Mucosa of descending colon (tissue), 3 donors: ENCODE measurements at regions not wholly inside any gene's neighbourhood (a gene's known extent, or its start where the extent isn't known, plus 50 kb on each side); places are given as distances from the start of the nearest gene placed in this dataset.

ENCODE experiments used
- ATAC-seq: fragments of 200-7000 bp; cut with Tn5 transposase; one replicate; pipeline ENCODE4 v1.9.1; 2020; ENCODE audit warnings: mild to moderate bottlenecking, moderate library complexity
- DNase-seq, 3 donors: peaks; one replicate each; pipeline ENCODE4 v3.0.0-alpha.2; 2020
- H3K36me3 ChIP-seq: fragments of 200-600 bp; one replicate; pipeline ENCODE4 v1.8.0; 2021; ENCODE audit warnings: low read depth, mild to moderate bottlenecking
- H3K4me1 ChIP-seq: fragments of 200-600 bp; one replicate; pipeline ENCODE4 v1.8.0; 2021; ENCODE audit warnings: low read depth, mild to moderate bottlenecking
- H3K4me3 ChIP-seq: fragments of 200-600 bp; one replicate; pipeline ENCODE4 v1.8.0; 2021; ENCODE audit warnings: mild to moderate bottlenecking
- H3K9me3 ChIP-seq: fragments of 200-600 bp; one replicate; pipeline ENCODE4 v1.8.0; 2021; ENCODE audit warnings: mild to moderate bottlenecking
- CTCF ChIP-seq: fragments of 200-600 bp; IDR thresholded peaks from one replicate; pipeline ENCODE4 v1.8.0; 2022; ENCODE audit warnings: antibody characterized with exemption, mild to moderate bottlenecking
- intact Hi-C, 2 donors: fragments of 100-400 bp; cut with DNase I in 1 of 2; cut with micrococcal nuclease in 1 of 2; formaldehyde crosslinking; loops; one replicate each; pipeline versions ENCODE4 v1.11.0 to v1.11.1; 2022; cut with DNase I, micrococcal nuclease
- donor health status: DM: no; HTN: no; CAD: no; lungs with moderate emphysema.
- donor health status: DM: no; HTN: no; CAD: no.
- donor health status: DM: no; HTN: yes; CAD: no.

- intact Hi-C loops: no loop called here
- Histone ChIP-seq H3K4me3 (no peak overlapping the region), H3K36me3 (no peaks in the 10 kb centered on the region), H3K4me1 (no peaks in the 10 kb centered on the region), H3K9me3 (no peaks in the 10 kb centered on the region)
- DNase-seq: no peak
- no peak for TF ChIP-seq CTCF
- ATAC-seq: no peak
These were observed 240.7 kb upstream of the TRAM1L1 start for GRCh38 chr4:117326091-117326490.

GRCh38 chr4:117327491-117327890 is 242.1 kb upstream of the TRAM1L1 start:
- intact Hi-C loops: no loop called here
- DNase-seq (no peak), ATAC-seq (no peak)
- H3K36me3 ChIP-seq: no peaks in the 10 kb centered on the region
- TF ChIP-seq CTCF: no peak
- no peaks in the 10 kb centered on the region for H3K4me1 ChIP-seq
- H3K9me3 ChIP-seq: no peaks in the 10 kb centered on the region
- H3K4me3 ChIP-seq: no peak overlapping the region

GRCh38 chr4:117328333-117328732 is 243.0 kb upstream of the TRAM1L1 start:
- Histone ChIP-seq H3K4me3 (no peak overlapping the region), H3K36me3 (no peaks in the 10 kb centered on the region), H3K9me3 (no peaks in the 10 kb centered on the region), H3K4me1 (no peaks in the 10 kb centered on the region)
- intact Hi-C loops: no loop called here
- ATAC-seq: no peak
- DNase-seq: no peak
- no peak for TF ChIP-seq CTCF

- Histone ChIP-seq H3K4me3 (no peak overlapping the region), H3K9me3 (no peaks in the 10 kb centered on the region), H3K36me3 (no peaks in the 10 kb centered on the region), H3K4me1 (no peaks in the 10 kb centered on the region)
- no peak for ATAC-seq
- no peak for DNase-seq
- intact Hi-C loops: no loop called here
- TF ChIP-seq CTCF: no peak
These were observed 246.4 kb upstream of the TRAM1L1 start for GRCh38 chr4:117331817-117332216.

- no peak for TF ChIP-seq CTCF
- no peak for DNase-seq
- no peaks in the 10 kb centered on the region for H3K36me3 ChIP-seq
- intact Hi-C loops: no loop called here
- ATAC-seq: no peak
- no peaks in the 10 kb centered on the region for H3K9me3 ChIP-seq
- no peaks in the 10 kb centered on the region for H3K4me1 ChIP-seq
- H3K4me3 ChIP-seq: no peak overlapping the region
These were observed 249.2 kb upstream of the TRAM1L1 start for GRCh38 chr4:117334451-117335188.

- no peak for ATAC-seq
- Histone ChIP-seq H3K36me3 (no peaks in the 10 kb centered on the region), H3K4me1 (no peaks in the 10 kb centered on the region), H3K4me3 (no peak overlapping the region), H3K9me3 (no peaks in the 10 kb centered on the region)
- intact Hi-C loops: no loop called here
- DNase-seq: no peak
- no peak for TF ChIP-seq CTCF
These were observed 272.1 kb upstream of the TRAM1L1 start for GRCh38 chr4:117357437-117357836.
